NCI-H524 (cell line): ENCODE measurements at regions not wholly inside any gene's neighbourhood (a gene's known extent, or its start where the extent isn't known, plus 50 kb on each side); places are given as distances from the start of the nearest gene placed in this dataset.
A peak's percentile ranks its signal among the peaks of the same experiment; 100 is the strongest.
"Not testable (repeated sequence)": the region's sequence is repeated elsewhere in the genome, so short reads cannot be mapped to it uniquely, and the experiment has no call there.

Experiments used
- DNase-seq, 2 experiments: peaks; one replicate each; lab custom pipeline; 2025; lab: John Stamatoyannopoulos, UW

- DNase-seq: no peak
Measured at GRCh38 chr2:222351035-222351434, 52.2 kb upstream of the PAX3 start.

GRCh38 chr2:222352981-222353380 is 54.2 kb upstream of the PAX3 start:
- no peak for DNase-seq

GRCh38 chr2:222353993-222354392 is 55.2 kb upstream of the PAX3 start:
- DNase-seq: no peak

- peak; percentile 27 to 73 for DNase-seq
Measured at GRCh38 chr2:222355860-222356259, 57.1 kb upstream of the PAX3 start.

GRCh38 chr2:222357930-222358329 is 59.1 kb upstream of the PAX3 start:
- DNase-seq: no peak

- no peak for DNase-seq
Measured at GRCh38 chr2:222358876-222359275, 60.1 kb upstream of the PAX3 start.

- no peak for DNase-seq
Measured at GRCh38 chr2:222360146-222360545, 61.3 kb upstream of the PAX3 start.

- DNase-seq: no peak
Measured at GRCh38 chr2:222360997-222361396, 62.2 kb upstream of the PAX3 start.

GRCh38 chr2:222361787-222362186 is 62.6 kb upstream of the SGPP2 start:
- no peak for DNase-seq

- DNase-seq: no peak
Measured at GRCh38 chr2:222362336-222362735, 62.0 kb upstream of the SGPP2 start.

GRCh38 chr2:222364285-222364895 is 60.0 kb upstream of the SGPP2 start:
- no peak for DNase-seq

- not testable (repeated sequence) for DNase-seq
Measured at GRCh38 chr2:222368280-222368679, 56.1 kb upstream of the SGPP2 start.

- no peak for DNase-seq
Measured at GRCh38 chr2:222372993-222373392, 51.4 kb upstream of the SGPP2 start.
